ENCODE measurements at regions not wholly inside any gene's neighbourhood (a gene's known extent, or its start where the extent isn't known, plus 50 kb on each side); places are given as distances from the start of the nearest gene placed in this dataset.

DNA sequence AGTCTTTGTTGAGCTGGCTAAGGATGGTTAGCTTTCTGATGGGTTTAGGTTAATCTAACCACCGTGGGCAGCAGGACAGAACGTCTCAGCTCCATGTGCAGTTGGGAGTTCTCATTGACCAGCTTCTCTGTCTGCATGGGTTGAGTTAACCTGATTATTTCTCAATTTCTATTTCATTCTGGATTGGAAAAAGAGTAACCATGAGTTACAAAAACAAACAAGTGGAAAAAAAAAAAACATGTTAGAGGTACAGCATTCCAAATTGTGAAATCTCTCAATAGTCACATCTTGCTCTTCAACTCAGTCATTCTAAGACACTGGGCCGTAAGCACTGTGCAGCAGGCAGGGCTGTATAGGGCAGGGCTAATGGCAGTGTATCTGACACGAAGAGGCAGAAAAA is 343.7 kb upstream of the KLF4 start (continued):
- TF ChIP-seq, protein P1, sequence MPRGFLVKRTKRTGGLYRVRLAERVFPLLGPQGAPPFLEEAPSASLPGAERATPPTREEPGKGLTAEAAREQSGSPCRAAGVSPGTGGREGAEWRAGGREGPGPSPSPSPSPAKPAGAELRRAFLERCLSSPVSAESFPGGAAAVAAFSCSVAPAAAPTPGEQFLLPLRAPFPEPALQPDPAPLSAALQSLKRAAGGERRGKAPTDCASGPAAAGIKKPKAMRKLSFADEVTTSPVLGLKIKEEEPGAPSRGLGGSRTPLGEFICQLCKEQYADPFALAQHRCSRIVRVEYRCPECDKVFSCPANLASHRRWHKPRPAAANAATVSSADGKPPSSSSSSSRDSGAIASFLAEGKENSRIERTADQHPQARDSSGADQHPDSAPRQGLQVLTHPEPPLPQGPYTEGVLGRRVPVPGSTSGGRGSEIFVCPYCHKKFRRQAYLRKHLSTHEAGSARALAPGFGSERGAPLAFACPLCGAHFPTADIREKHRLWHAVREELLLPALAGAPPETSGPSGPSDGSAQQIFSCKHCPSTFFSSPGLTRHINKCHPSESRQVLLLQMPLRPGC (tag by site-specific recombination; IDR thresholded peaks at IDR 0.05) = no peak
- TF ChIP-seq BCL6B (tag by site-specific recombination; IDR thresholded peaks at IDR 0.05) = no peak
- no peak for TF ChIP-seq ZNF350 (tag by site-specific recombination; IDR thresholded peaks at IDR 0.05)
- no peak for TF ChIP-seq ZNF610 (tag by site-specific recombination; IDR thresholded peaks at IDR 0.05; ENCODE audit: borderline replicate concordance)
- TF ChIP-seq ZSCAN5A (tag by site-specific recombination; IDR thresholded peaks at IDR 0.05) = no peak
- TF ChIP-seq ZNF391 (tag by site-specific recombination; IDR thresholded peaks at IDR 0.05; ENCODE audit: borderline replicate concordance, low read depth) = no peak
- no peak for TF ChIP-seq ZNF174 (tag by site-specific recombination; IDR thresholded peaks at IDR 0.05)
- no peak for TF ChIP-seq ZNF211 (tag by site-specific recombination; IDR thresholded peaks at IDR 0.05; ENCODE audit: low read depth)

DNA sequence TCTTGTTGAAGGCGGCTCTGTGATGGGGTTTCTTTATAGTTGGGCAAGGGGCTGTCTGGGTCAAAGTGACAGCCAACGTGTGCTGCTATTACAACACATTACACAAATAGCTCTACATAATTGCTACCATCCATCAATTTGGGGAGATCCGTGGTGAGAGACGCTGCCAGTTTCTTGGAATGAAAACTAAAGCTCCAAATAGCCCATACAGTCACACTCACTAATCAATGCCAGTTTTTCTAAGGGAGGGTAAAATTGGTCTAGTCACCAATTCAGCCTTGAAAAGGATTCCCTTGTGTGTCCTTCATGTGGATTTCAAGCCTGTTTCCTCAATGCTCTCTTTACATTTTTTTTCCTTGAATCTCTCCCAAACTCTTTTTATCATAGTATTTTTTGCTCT is 343.3 kb upstream of the KLF4 start:
- POLR2A ChIA-PET = no interaction called here
- no peaks in the 10 kb centered on the region for H3K4me1 ChIP-seq (ENCODE audit: control insufficient read depth, insufficient read depth, low read length)
- no peak for TF ChIP-seq ZNF302 (tag by site-specific recombination; IDR thresholded peaks at IDR 0.05; ENCODE audit: low read depth)
- no peak for TF ChIP-seq ZNF292 (tag by site-specific recombination; IDR thresholded peaks at IDR 0.05; ENCODE audit: borderline replicate concordance, low read depth)
- CTCF ChIA-PET = no interaction called here
- no peaks in the 10 kb centered on the region for H3K9me3 ChIP-seq (ENCODE audit: control insufficient read depth, insufficient read depth, low read depth, low read length)
- H3K27ac ChIP-seq (ENCODE audit: extremely low read depth, low read depth, low read length) = no peak overlapping the region
- no peak overlapping the region for H3K4me3 ChIP-seq (ENCODE audit: low read depth, low read length)
- H3K36me3 ChIP-seq (ENCODE audit: control insufficient read depth in 2 of 2, insufficient read depth in 1 of 2, low read length in 2 of 2) = no peaks in the 10 kb centered on the region

DNA sequence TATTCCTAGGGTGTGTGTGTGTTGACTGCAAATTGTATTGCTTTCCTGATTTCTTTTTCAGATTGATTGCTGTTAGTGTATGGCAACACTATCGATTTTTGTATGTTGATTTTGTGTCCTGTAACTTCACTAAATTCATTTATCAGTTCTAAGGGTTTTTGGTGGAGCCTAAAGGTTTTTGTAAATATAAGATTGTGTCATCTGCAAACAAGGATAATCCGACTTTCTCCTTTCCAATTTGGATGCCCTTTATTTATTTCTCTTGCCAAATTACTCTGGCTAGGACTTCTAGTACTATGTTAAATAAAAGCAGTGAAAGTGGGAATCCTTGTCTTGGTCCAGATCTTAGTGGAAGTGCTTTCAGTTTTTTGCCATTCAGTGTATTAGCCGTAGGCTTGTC is 340.9 kb upstream of the KLF4 start:
- no peak overlapping the region for H3K4me3 ChIP-seq (ENCODE audit: low read depth, low read length)
- H3K9me3 ChIP-seq (ENCODE audit: control insufficient read depth, insufficient read depth, low read depth, low read length) = no peaks in the 10 kb centered on the region
- no peak overlapping the region for H3K27ac ChIP-seq (ENCODE audit: extremely low read depth, low read depth, low read length)
- TF ChIP-seq ZNF521 (tag by site-specific recombination; IDR thresholded peaks at IDR 0.05) (no peak), ZIC2 (tag by site-specific recombination; IDR thresholded peaks at IDR 0.05) (no peak), RBAK (tag by site-specific recombination; IDR thresholded peaks at IDR 0.05) (no peak), ZNF335 (tag by site-specific recombination; conservative IDR thresholded peaks at IDR 0.05) (no peak), HOXA7 (CRISPR knock-in tag; IDR thresholded peaks at IDR 0.05; ENCODE audit: borderline replicate concordance) (no peak), REPIN1 (tag by site-specific recombination; IDR thresholded peaks at IDR 0.05; ENCODE audit: low read depth) (no peak), KLF9 (tag by site-specific recombination; IDR thresholded peaks at IDR 0.05; ENCODE audit: low read depth) (no peak), ZNF600 (tag by site-specific recombination; IDR thresholded peaks at IDR 0.05) (no peak), ZNF561 (tag by site-specific recombination; IDR thresholded peaks at IDR 0.05; ENCODE audit: borderline replicate concordance) (no peak), ZNF707 (tag by site-specific recombination; IDR thresholded peaks at IDR 0.05) (no peak), SCRT2 (tag by site-specific recombination; IDR thresholded peaks at IDR 0.05) (no peak), ZNF416 (tag by site-specific recombination; IDR thresholded peaks at IDR 0.05) (no peak), ZBTB7A (tag by site-specific recombination; IDR thresholded peaks at IDR 0.05; ENCODE audit: low read depth) (no peak), ZNF704 (tag by site-specific recombination; IDR thresholded peaks at IDR 0.05) (no peak), ZNF645 (tag by site-specific recombination; IDR thresholded peaks at IDR 0.05) (no peak), ZNF473 (tag by site-specific recombination; IDR thresholded peaks at IDR 0.05) (no peak)
- TF ChIP-seq, protein P2, sequence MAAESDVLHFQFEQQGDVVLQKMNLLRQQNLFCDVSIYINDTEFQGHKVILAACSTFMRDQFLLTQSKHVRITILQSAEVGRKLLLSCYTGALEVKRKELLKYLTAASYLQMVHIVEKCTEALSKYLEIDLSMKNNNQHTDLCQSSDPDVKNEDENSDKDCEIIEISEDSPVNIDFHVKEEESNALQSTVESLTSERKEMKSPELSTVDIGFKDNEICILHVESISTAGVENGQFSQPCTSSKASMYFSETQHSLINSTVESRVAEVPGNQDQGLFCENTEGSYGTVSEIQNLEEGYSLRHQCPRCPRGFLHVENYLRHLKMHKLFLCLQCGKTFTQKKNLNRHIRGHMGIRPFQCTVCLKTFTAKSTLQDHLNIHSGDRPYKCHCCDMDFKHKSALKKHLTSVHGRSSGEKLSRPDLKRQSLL (tag by site-specific recombination; IDR thresholded peaks at IDR 0.05) = no peak
- ChIA-PET CTCF (interaction anchor here (1.0 to 1.7 kb wide), 2 partner anchors 8 to 439 kb away, joined by 3 read pairs; no protein-coding TSS in a partner anchor), POLR2A (interaction anchor here (0.5 kb wide), 1 partner anchor 318 kb away, joined by 3 read pairs; no protein-coding TSS in a partner anchor)
- no peaks in the 10 kb centered on the region for H3K4me1 ChIP-seq (ENCODE audit: control insufficient read depth, insufficient read depth, low read length)
- no peaks in the 10 kb centered on the region for H3K36me3 ChIP-seq (ENCODE audit: control insufficient read depth in 2 of 2, insufficient read depth in 1 of 2, low read length in 2 of 2)
